OCI-LY7 (cell line): ENCODE measurements at regions not wholly inside any gene's neighbourhood (a gene's known extent, or its start where the extent isn't known, plus 50 kb on each side); places are given as distances from the start of the nearest gene placed in this dataset.

ENCODE experiments used
- BruUV-seq: library from RNA; stranded (reverse); fragments of 400-500 nt; replicated peaks from 2 replicates; lab custom pipeline; 2021; lab: Mats Ljungman, UMichigan
- CTCF ChIA-PET: fragments of 300-600 bp; sonication (Branson Sonifier 250); formaldehyde crosslinking; loops from one replicate; lab custom pipeline; 2022; ENCODE audit warnings: antibody characterized with exemption; ENCODE audit not compliant: unreplicated experiment; lab: Charles Lee
- POLR2A ChIA-PET: fragments of 300-600 bp; sonication (Branson Sonifier 250); formaldehyde crosslinking; loops from one replicate; lab custom pipeline; 2022; ENCODE audit warnings: antibody characterized with exemption; lab: Charles Lee
- DNase-seq: peaks from one replicate; pipeline ENCODE4 v3.0.0-alpha.2; 2015; ENCODE audit warnings: low spot score
- H2AFZ ChIP-seq: fragments of 200-600 bp; sonication (generic), shearing (Covaris generic); 2 replicates; pipeline ENCODE4 v1.6.1; 2014; ENCODE audit warnings: mild to moderate bottlenecking, antibody characterized with exemption, low read length, moderate library complexity
- H3K27ac ChIP-seq: fragments of 200-600 bp; sonication (generic); 2 replicates; pipeline ENCODE4 v1.5.1; 2014; ENCODE audit warnings: mixed run types, low read depth, mild to moderate bottlenecking, moderate library complexity, low read length, inconsistent platforms; ENCODE audit not compliant: poor library complexity, severe bottlenecking
- H3K36me3 ChIP-seq: fragments of 200-600 bp; sonication (generic); 2 replicates; pipeline ENCODE4 v1.6.1; 2014; ENCODE audit warnings: mild to moderate bottlenecking, antibody characterized with exemption, low read length, moderate library complexity, mixed read lengths; ENCODE audit not compliant: insufficient read depth
- H3K4me1 ChIP-seq: fragments of 200-600 bp; sonication (generic); 2 replicates; pipeline ENCODE4 v1.5.1; 2014; ENCODE audit warnings: mild to moderate bottlenecking, low read length; ENCODE audit not compliant: insufficient read depth, poor library complexity, severe bottlenecking
- H3K4me2 ChIP-seq: fragments of 200-600 bp; sonication (generic); 2 replicates; pipeline ENCODE4 v1.6.1; 2014; ENCODE audit warnings: mild to moderate bottlenecking, low read length
- H3K4me3 ChIP-seq: fragments of 200-600 bp; sonication (generic); 2 replicates; pipeline ENCODE4 v1.5.1; 2014; ENCODE audit warnings: mild to moderate bottlenecking, low read depth, low read length; ENCODE audit not compliant: poor library complexity, severe bottlenecking
- H3K79me2 ChIP-seq: fragments of 200-600 bp; sonication (generic); 2 replicates; pipeline ENCODE4 v1.6.1; 2016; ENCODE audit warnings: low read depth, mild to moderate bottlenecking, low read length, moderate library complexity, mixed read lengths; ENCODE audit not compliant: insufficient read depth
- H3K9me2 ChIP-seq: fragments of 200-600 bp; sonication (generic); 2 replicates; pipeline ENCODE4 v1.6.1; 2016; ENCODE audit warnings: mild to moderate bottlenecking, low read length, mixed read lengths; ENCODE audit not compliant: insufficient read depth
- H3K9me3 ChIP-seq: fragments of 200-600 bp; sonication (generic); 2 replicates; pipeline ENCODE4 v1.6.1; 2014; ENCODE audit warnings: mild to moderate bottlenecking, mixed run types, low read length, mixed read lengths
- H4K20me1 ChIP-seq: fragments of 200-600 bp; sonication (generic); 2 replicates; pipeline ENCODE4 v1.6.1; 2014; ENCODE audit warnings: mild to moderate bottlenecking, antibody characterized with exemption, low read length, moderate library complexity, mixed read lengths; ENCODE audit not compliant: insufficient read depth
- CTCF ChIP-seq: fragments of 200-600 bp; sonication (generic); conservative IDR thresholded peaks from 2 replicates; pipeline ENCODE4 v1.5.1; 2014; ENCODE audit warnings: mild to moderate bottlenecking, antibody characterized with exemption, low read length, moderate library complexity, mixed read lengths
- EZH2phosphoT487 ChIP-seq: fragments of 200-600 bp; sonication (generic); IDR thresholded peaks from 2 replicates; pipeline ENCODE4 v1.6.1; 2018; ENCODE audit warnings: low read depth, borderline replicate concordance, mild to moderate bottlenecking, mixed run types, antibody characterized with exemption, low read length, moderate library complexity, mixed read lengths
- intact Hi-C: fragments of 100-400 bp; cut with micrococcal nuclease; formaldehyde crosslinking; loops from one replicate; pipeline ENCODE4 v1.10.0; 2022; ENCODE audit not compliant: unreplicated experiment

GRCh38 chr12:84601483-84601882, 311.1 kb downstream of the SLC6A15 start:
- Histone ChIP-seq H3K4me1 (no peaks in the 10 kb centered on the region), H3K9me3 (no peaks in the 10 kb centered on the region), H3K27ac (no peak overlapping the region), H3K9me2 (no peaks in the 10 kb centered on the region), H2AFZ (no peak overlapping the region), H3K4me3 (no peak overlapping the region), H3K79me2 (no peaks in the 10 kb centered on the region), H3K36me3 (no peaks in the 10 kb centered on the region), H4K20me1 (no peaks in the 10 kb centered on the region), H3K4me2 (no peak overlapping the region)
- no TSS peak for BruUV-seq
- CTCF ChIA-PET, result no interaction called here
- intact Hi-C loops, result no loop called here
- POLR2A ChIA-PET, result interaction anchor here (0.6 kb wide), 3 partner anchors 13 to 924 kb away, joined by 3 read pairs; no protein-coding TSS in a partner anchor
- TF ChIP-seq CTCF, result no peak
- TF ChIP-seq EZH2phosphoT487, result no peak
- no peak for DNase-seq

- CTCF ChIA-PET, result no interaction called here
- no TSS peak for BruUV-seq
- intact Hi-C loops, result no loop called here
These were observed 313.1 kb downstream of the SLC6A15 start for GRCh38 chr12:84599539-84599938.

More at GRCh38 chr12:84599539-84599938, 313.1 kb downstream of the SLC6A15 start:
- no peaks in the 10 kb centered on the region for H4K20me1 ChIP-seq
- no peak overlapping the region for H3K27ac ChIP-seq
- H3K9me3 ChIP-seq, result no peaks in the 10 kb centered on the region
- POLR2A ChIA-PET, result interaction anchor here (0.5 kb wide), 1 partner anchor 286 kb away, joined by 3 read pairs; no protein-coding TSS in a partner anchor
- no peak overlapping the region for H3K4me3 ChIP-seq
- H3K79me2 ChIP-seq, result no peaks in the 10 kb centered on the region
- TF ChIP-seq CTCF, result no peak
- no peak for TF ChIP-seq EZH2phosphoT487
- no peak overlapping the region for H3K4me2 ChIP-seq
- no peaks in the 10 kb centered on the region for H3K9me2 ChIP-seq
- H2AFZ ChIP-seq, result no peak overlapping the region
- DNase-seq, result no peak
- no peaks in the 10 kb centered on the region for H3K36me3 ChIP-seq
- H3K4me1 ChIP-seq, result no peaks in the 10 kb centered on the region
